ENCODE measurements at regions not wholly inside any gene's neighbourhood (a gene's known extent, or its start where the extent isn't known, plus 50 kb on each side); places are given as distances from the start of the nearest gene placed in this dataset.

GRCh38 chr13:64256751-64257150, 2841.1 kb upstream of the PCDH20 start:
- H3K27ac ChIP-seq (ENCODE audit: low read depth, low read length): no peak overlapping the region
- H3K4me3 ChIP-seq (ENCODE audit: low read depth, low read length): no peak overlapping the region
- H3K4me1 ChIP-seq (ENCODE audit: control insufficient read depth, insufficient read depth, low read length, unreplicated experiment): no peaks in the 10 kb centered on the region
- no peaks in the 10 kb centered on the region for H3K27me3 ChIP-seq (ENCODE audit: insufficient read depth, low read length)
- H2AFZ ChIP-seq (ENCODE audit: low read length, unreplicated experiment): no peak overlapping the region
- no peaks in the 10 kb centered on the region for H3K36me3 ChIP-seq (ENCODE audit: insufficient read depth, low read length)
- H3K79me2 ChIP-seq (ENCODE audit: control insufficient read depth, insufficient read depth, low read length, unreplicated experiment): no peaks in the 10 kb centered on the region

- no peaks in the 10 kb centered on the region for H3K27me3 ChIP-seq (ENCODE audit: insufficient read depth, low read length)
- no peak overlapping the region for H3K4me3 ChIP-seq (ENCODE audit: low read depth, low read length)
- no peaks in the 10 kb centered on the region for H3K36me3 ChIP-seq (ENCODE audit: insufficient read depth, low read length)
- no peaks in the 10 kb centered on the region for H3K4me1 ChIP-seq (ENCODE audit: control insufficient read depth, insufficient read depth, low read length, unreplicated experiment)
- H3K27ac ChIP-seq (ENCODE audit: low read depth, low read length): no peak overlapping the region
- no peaks in the 10 kb centered on the region for H3K79me2 ChIP-seq (ENCODE audit: control insufficient read depth, insufficient read depth, low read length, unreplicated experiment)
- no peak overlapping the region for H2AFZ ChIP-seq (ENCODE audit: low read length, unreplicated experiment)
Measured at GRCh38 chr13:64255988-64256387, 2840.3 kb upstream of the PCDH20 start.

- Histone ChIP-seq H3K36me3 (ENCODE audit: insufficient read depth, low read length) (no peaks in the 10 kb centered on the region), H3K4me1 (ENCODE audit: control insufficient read depth, insufficient read depth, low read length, unreplicated experiment) (no peaks in the 10 kb centered on the region), H3K27ac (ENCODE audit: low read depth, low read length) (no peak overlapping the region), H3K79me2 (ENCODE audit: control insufficient read depth, insufficient read depth, low read length, unreplicated experiment) (no peaks in the 10 kb centered on the region), H3K27me3 (ENCODE audit: insufficient read depth, low read length) (no peaks in the 10 kb centered on the region), H2AFZ (ENCODE audit: low read length, unreplicated experiment) (no peak overlapping the region), H3K4me3 (ENCODE audit: low read depth, low read length) (no peak overlapping the region)
Measured at GRCh38 chr13:64248371-64249065, 2832.9 kb upstream of the PCDH20 start.

GRCh38 chr13:64239372-64239771, 2823.7 kb upstream of the PCDH20 start:
- peak overlapping the region; percentile 10; the same call in 1 of the 2 replicates for H3K27ac ChIP-seq (ENCODE audit: low read depth, low read length)
- no peaks in the 10 kb centered on the region for H3K36me3 ChIP-seq (ENCODE audit: insufficient read depth, low read length)
- peaks cover 8% of the 10 kb centered on the region for H3K4me1 ChIP-seq (ENCODE audit: control insufficient read depth, insufficient read depth, low read length, unreplicated experiment)
- H2AFZ ChIP-seq (ENCODE audit: low read length, unreplicated experiment): peak overlapping the region; percentile 65
- H3K27me3 ChIP-seq (ENCODE audit: insufficient read depth, low read length): no peaks in the 10 kb centered on the region
- peak overlapping the region; percentile 38; the same call in 1 of the 2 replicates for H3K4me3 ChIP-seq (ENCODE audit: low read depth, low read length)
- no peaks in the 10 kb centered on the region for H3K79me2 ChIP-seq (ENCODE audit: control insufficient read depth, insufficient read depth, low read length, unreplicated experiment)

- H3K79me2 ChIP-seq (ENCODE audit: control insufficient read depth, insufficient read depth, low read length, unreplicated experiment): no peaks in the 10 kb centered on the region
- no peaks in the 10 kb centered on the region for H3K27me3 ChIP-seq (ENCODE audit: insufficient read depth, low read length)
- H3K27ac ChIP-seq (ENCODE audit: low read depth, low read length): no peak overlapping the region
- no peak overlapping the region for H3K4me3 ChIP-seq (ENCODE audit: low read depth, low read length)
- no peak overlapping the region for H2AFZ ChIP-seq (ENCODE audit: low read length, unreplicated experiment)
- peaks cover 7% of the 10 kb centered on the region for H3K4me1 ChIP-seq (ENCODE audit: control insufficient read depth, insufficient read depth, low read length, unreplicated experiment)
- H3K36me3 ChIP-seq (ENCODE audit: insufficient read depth, low read length): no peaks in the 10 kb centered on the region
Measured at GRCh38 chr13:64234255-64234654, 2818.6 kb upstream of the PCDH20 start.

- H3K36me3 ChIP-seq (ENCODE audit: insufficient read depth, low read length): no peaks in the 10 kb centered on the region
- no peaks in the 10 kb centered on the region for H3K27me3 ChIP-seq (ENCODE audit: insufficient read depth, low read length)
- no peaks in the 10 kb centered on the region for H3K79me2 ChIP-seq (ENCODE audit: control insufficient read depth, insufficient read depth, low read length, unreplicated experiment)
- no peaks in the 10 kb centered on the region for H3K4me1 ChIP-seq (ENCODE audit: control insufficient read depth, insufficient read depth, low read length, unreplicated experiment)
- H3K4me3 ChIP-seq (ENCODE audit: low read depth, low read length): no peak overlapping the region
- H2AFZ ChIP-seq (ENCODE audit: low read length, unreplicated experiment): no peak overlapping the region
- no peak overlapping the region for H3K27ac ChIP-seq (ENCODE audit: low read depth, low read length)
Measured at GRCh38 chr13:64223016-64223415, 2807.4 kb upstream of the PCDH20 start.

GRCh38 chr13:64206430-64207225, 2791.0 kb upstream of the PCDH20 start:
- Histone ChIP-seq H3K79me2 (ENCODE audit: control insufficient read depth, insufficient read depth, low read length, unreplicated experiment) (no peaks in the 10 kb centered on the region), H3K27ac (ENCODE audit: low read depth, low read length) (no peak overlapping the region), H3K27me3 (ENCODE audit: insufficient read depth, low read length) (no peaks in the 10 kb centered on the region), H3K36me3 (ENCODE audit: insufficient read depth, low read length) (no peaks in the 10 kb centered on the region), H3K4me1 (ENCODE audit: control insufficient read depth, insufficient read depth, low read length, unreplicated experiment) (no peaks in the 10 kb centered on the region), H3K4me3 (ENCODE audit: low read depth, low read length) (no peak overlapping the region), H2AFZ (ENCODE audit: low read length, unreplicated experiment) (no peak overlapping the region)

- Histone ChIP-seq H2AFZ (ENCODE audit: low read length, unreplicated experiment) (no peak overlapping the region), H3K36me3 (ENCODE audit: insufficient read depth, low read length) (no peaks in the 10 kb centered on the region), H3K4me3 (ENCODE audit: low read depth, low read length) (no peak overlapping the region), H3K79me2 (ENCODE audit: control insufficient read depth, insufficient read depth, low read length, unreplicated experiment) (no peaks in the 10 kb centered on the region), H3K27ac (ENCODE audit: low read depth, low read length) (no peak overlapping the region), H3K27me3 (ENCODE audit: insufficient read depth, low read length) (no peaks in the 10 kb centered on the region), H3K4me1 (ENCODE audit: control insufficient read depth, insufficient read depth, low read length, unreplicated experiment) (no peaks in the 10 kb centered on the region)
Measured at GRCh38 chr13:64202517-64202916, 2786.9 kb upstream of the PCDH20 start.

GRCh38 chr13:64197232-64197631, 2781.6 kb upstream of the PCDH20 start:
- no peak overlapping the region for H3K4me3 ChIP-seq (ENCODE audit: low read depth, low read length)
- H3K36me3 ChIP-seq (ENCODE audit: insufficient read depth, low read length): no peaks in the 10 kb centered on the region
- no peaks in the 10 kb centered on the region for H3K27me3 ChIP-seq (ENCODE audit: insufficient read depth, low read length)
- H2AFZ ChIP-seq (ENCODE audit: low read length, unreplicated experiment): no peak overlapping the region
- no peaks in the 10 kb centered on the region for H3K4me1 ChIP-seq (ENCODE audit: control insufficient read depth, insufficient read depth, low read length, unreplicated experiment)
- no peaks in the 10 kb centered on the region for H3K79me2 ChIP-seq (ENCODE audit: control insufficient read depth, insufficient read depth, low read length, unreplicated experiment)
- H3K27ac ChIP-seq (ENCODE audit: low read depth, low read length): no peak overlapping the region

GRCh38 chr13:64186503-64187250, 2771.0 kb upstream of the PCDH20 start:
- Histone ChIP-seq H2AFZ (ENCODE audit: low read length, unreplicated experiment) (no peak overlapping the region), H3K27me3 (ENCODE audit: insufficient read depth, low read length) (no peaks in the 10 kb centered on the region), H3K79me2 (ENCODE audit: control insufficient read depth, insufficient read depth, low read length, unreplicated experiment) (no peaks in the 10 kb centered on the region), H3K27ac (ENCODE audit: low read depth, low read length) (no peak overlapping the region), H3K4me1 (ENCODE audit: control insufficient read depth, insufficient read depth, low read length, unreplicated experiment) (no peaks in the 10 kb centered on the region), H3K36me3 (ENCODE audit: insufficient read depth, low read length) (no peaks in the 10 kb centered on the region), H3K4me3 (ENCODE audit: low read depth, low read length) (no peak overlapping the region)

Data from ACC112 (cell line).